ENCODE measurements at regions not wholly inside any gene's neighbourhood (a gene's known extent, or its start where the extent isn't known, plus 50 kb on each side); places are given as distances from the start of the nearest gene placed in this dataset.

GRCh38 chr13:63274772-63275171 lies 1859.1 kb upstream of the PCDH20 start:
- TF ChIP-seq POLR2A (IDR thresholded peaks at IDR 0.05; ENCODE audit: borderline replicate concordance, extremely low read depth, insufficient read depth, insufficient read length) (no peak), CTCF (IDR thresholded peaks at IDR 0.05 in 2 of 3, conservative IDR thresholded peaks at IDR 0.05 in 1 of 3; ENCODE audit: borderline replicate concordance in 1 of 3, insufficient read depth in 1 of 3, low read depth in 2 of 3, low read length in 2 of 3) (no peak), SIN3A (IDR thresholded peaks at IDR 0.05; ENCODE audit: low read depth) (no peak), FOSL1 (IDR thresholded peaks at IDR 0.05; ENCODE audit: low read depth) (no peak), REST (IDR thresholded peaks at IDR 0.05; ENCODE audit: low read depth) (no peak), YY1 (IDR thresholded peaks at IDR 0.05; ENCODE audit: extremely low read depth, insufficient replicate concordance, low read depth, low read length) (no peak), EZH2 (IDR thresholded peaks at IDR 0.05) (no peak), EGR1 (IDR thresholded peaks at IDR 0.05; ENCODE audit: low read depth) (no peak)

All from HCT116 (cell line).